Progenitor cell of endocrine pancreas (in vitro differentiated cells): ENCODE measurements at regions not wholly inside any gene's neighbourhood (a gene's known extent, or its start where the extent isn't known, plus 50 kb on each side); places are given as distances from the start of the nearest gene placed in this dataset.

ENCODE experiments used
- DNase-seq: peaks from one replicate; pipeline ENCODE4 v3.0.0; 2021; ENCODE audit warnings: low spot score; ENCODE audit not compliant: unreplicated experiment
- H3K27ac Mint-ChIP-seq: 2 replicates; pipeline ENCODE4 v1.8.0; 2021; ENCODE audit warnings: mild to moderate bottlenecking, moderate library complexity, mixed read lengths
- H3K27me3 Mint-ChIP-seq: 2 replicates; pipeline ENCODE4 v1.8.0; 2021; ENCODE audit warnings: mixed read lengths
- H3K36me3 Mint-ChIP-seq: 2 replicates; pipeline ENCODE4 v1.8.0; 2022; ENCODE audit warnings: mixed read lengths; ENCODE audit not compliant: insufficient read depth
- H3K4me1 Mint-ChIP-seq: 2 replicates; pipeline ENCODE4 v1.8.0; 2021; ENCODE audit warnings: low read depth, mixed read lengths
- H3K4me3 Mint-ChIP-seq: 2 replicates; pipeline ENCODE4 v1.8.0; 2021; ENCODE audit warnings: low read depth, mild to moderate bottlenecking, moderate library complexity, mixed read lengths
- H3K9me3 Mint-ChIP-seq: 2 replicates; pipeline ENCODE4 v1.8.0; 2021; ENCODE audit warnings: low read depth, mixed read lengths
- CTCF ChIP-seq: fragments of 200-600 bp; sonication (generic); IDR thresholded peaks from one replicate; pipeline ENCODE4 v1.5.0; 2021; ENCODE audit warnings: antibody characterized with exemption, mild to moderate bottlenecking; ENCODE audit not compliant: unreplicated experiment

GRCh38 chr11:104260456-104260855 is 96.5 kb upstream of the PDGFD start:
- Mint-ChIP-seq H3K4me3 (no peak overlapping the region), H3K27me3 (peaks cover 3% of the 10 kb centered on the region), H3K4me1 (peaks cover 7% of the 10 kb centered on the region), H3K9me3 (no peaks in the 10 kb centered on the region), H3K27ac (no peak overlapping the region), H3K36me3 (no peaks in the 10 kb centered on the region)
- TF ChIP-seq CTCF: no peak
- DNase-seq: no peak

GRCh38 chr11:104259121-104259610 is 95.2 kb upstream of the PDGFD start:
- TF ChIP-seq CTCF: no peak
- Mint-ChIP-seq H3K4me1 (peaks cover 7% of the 10 kb centered on the region), H3K9me3 (no peaks in the 10 kb centered on the region), H3K36me3 (no peaks in the 10 kb centered on the region), H3K27ac (peak overlapping the region; percentile 46), H3K4me3 (no peak overlapping the region), H3K27me3 (peaks cover 3% of the 10 kb centered on the region)
- DNase-seq: no peak

- no peak overlapping the region for H3K4me3 Mint-ChIP-seq
- H3K4me1 Mint-ChIP-seq: peaks cover 7% of the 10 kb centered on the region
- no peak for TF ChIP-seq CTCF
- H3K27ac Mint-ChIP-seq: no peak overlapping the region
- DNase-seq: no peak
- H3K27me3 Mint-ChIP-seq: peaks cover 3% of the 10 kb centered on the region
- H3K9me3 Mint-ChIP-seq: no peaks in the 10 kb centered on the region
- H3K36me3 Mint-ChIP-seq: no peaks in the 10 kb centered on the region
Observed at GRCh38 chr11:104256525-104256924, 92.6 kb upstream of the PDGFD start.

- H3K4me1 Mint-ChIP-seq: peaks cover 7% of the 10 kb centered on the region
- no peak overlapping the region for H3K4me3 Mint-ChIP-seq
- peak; percentile 13 for DNase-seq
- no peaks in the 10 kb centered on the region for H3K36me3 Mint-ChIP-seq
- H3K9me3 Mint-ChIP-seq: no peaks in the 10 kb centered on the region
- H3K27me3 Mint-ChIP-seq: peaks cover 3% of the 10 kb centered on the region
- TF ChIP-seq CTCF: peak; percentile 60
- H3K27ac Mint-ChIP-seq: no peak overlapping the region
Observed at GRCh38 chr11:104254347-104254746, 90.4 kb upstream of the PDGFD start.

- no peak overlapping the region for H3K4me3 Mint-ChIP-seq
- no peaks in the 10 kb centered on the region for H3K9me3 Mint-ChIP-seq
- H3K27ac Mint-ChIP-seq: no peak overlapping the region
- no peaks in the 10 kb centered on the region for H3K36me3 Mint-ChIP-seq
- no peaks in the 10 kb centered on the region for H3K27me3 Mint-ChIP-seq
- no peak for TF ChIP-seq CTCF
- no peaks in the 10 kb centered on the region for H3K4me1 Mint-ChIP-seq
- no peak for DNase-seq
Observed at GRCh38 chr11:104246590-104246989, 82.6 kb upstream of the PDGFD start.
